NCI-H1694 treated with DMSO at 0.1 percent for 48 hours (cell line): ENCODE measurements at regions not wholly inside any gene's neighbourhood (a gene's known extent, or its start where the extent isn't known, plus 50 kb on each side); places are given as distances from the start of the nearest gene placed in this dataset.
A peak's percentile ranks its signal among the peaks of the same experiment; 100 is the strongest.

Experiments used
- DNase-seq: peaks from one replicate; lab custom pipeline; 2025; lab: John Stamatoyannopoulos, UW

- DNase-seq: no peak
These were observed 2101.5 kb upstream of the TENM3 start for GRCh38 chr4:180141734-180142133.

GRCh38 chr4:180148737-180149136 lies 2094.5 kb upstream of the TENM3 start:
- DNase-seq: no peak

GRCh38 chr4:180150818-180151217 lies 2092.4 kb upstream of the TENM3 start:
- peak; percentile 17 for DNase-seq

GRCh38 chr4:180152831-180153230 lies 2090.4 kb upstream of the TENM3 start:
- no peak for DNase-seq

- no peak for DNase-seq
These were observed 2089.6 kb upstream of the TENM3 start for GRCh38 chr4:180153587-180153986.

- no peak for DNase-seq
These were observed 2086.5 kb upstream of the TENM3 start for GRCh38 chr4:180156684-180157083.

GRCh38 chr4:180160195-180160983 lies 2082.8 kb upstream of the TENM3 start:
- no peak for DNase-seq

- no peak for DNase-seq
These were observed 2078.4 kb upstream of the TENM3 start for GRCh38 chr4:180164799-180165198.

GRCh38 chr4:180169394-180169793 lies 2073.8 kb upstream of the TENM3 start:
- DNase-seq: no peak

- no peak for DNase-seq
These were observed 2073.2 kb upstream of the TENM3 start for GRCh38 chr4:180169966-180170365.

- no peak for DNase-seq
These were observed 2064.1 kb upstream of the TENM3 start for GRCh38 chr4:180179146-180179545.

- no peak for DNase-seq
These were observed 2053.5 kb upstream of the TENM3 start for GRCh38 chr4:180189666-180190065.

- DNase-seq: no peak
These were observed 2052.8 kb upstream of the TENM3 start for GRCh38 chr4:180190382-180190781.

GRCh38 chr4:180197471-180197870 lies 2045.7 kb upstream of the TENM3 start:
- DNase-seq: no peak

- no peak for DNase-seq
These were observed 2039.9 kb upstream of the TENM3 start for GRCh38 chr4:180203349-180203748.

GRCh38 chr4:180205276-180205675 lies 2037.9 kb upstream of the TENM3 start:
- DNase-seq: no peak

GRCh38 chr4:180207921-180208320 lies 2035.3 kb upstream of the TENM3 start:
- no peak for DNase-seq

- no peak for DNase-seq
These were observed 2026.1 kb upstream of the TENM3 start for GRCh38 chr4:180217070-180217469.

- no peak for DNase-seq
These were observed 2024.1 kb upstream of the TENM3 start for GRCh38 chr4:180219080-180219479.

- no peak for DNase-seq
These were observed 2017.2 kb upstream of the TENM3 start for GRCh38 chr4:180225977-180226376.

- no peak for DNase-seq
These were observed 2008.5 kb upstream of the TENM3 start for GRCh38 chr4:180234730-180235129.

- no peak for DNase-seq
These were observed 2002.5 kb upstream of the TENM3 start for GRCh38 chr4:180240670-180241069.

- no peak for DNase-seq
These were observed 1989.8 kb upstream of the TENM3 start for GRCh38 chr4:180253419-180253818.

GRCh38 chr4:180261346-180261745 lies 1981.9 kb upstream of the TENM3 start:
- no peak for DNase-seq
